ENCODE measurements at regions not wholly inside any gene's neighbourhood (a gene's known extent, or its start where the extent isn't known, plus 50 kb on each side); places are given as distances from the start of the nearest gene placed in this dataset.

- TF ChIP-seq CTCF (IDR thresholded peaks at IDR 0.05) = no peak
- no peak for TF ChIP-seq EP300 (IDR thresholded peaks at IDR 0.05)
- TF ChIP-seq POLR2A (IDR thresholded peaks at IDR 0.05) = no peak
Observed at GRCh38 chrX:15150586-15150985, 119.3 kb downstream of the ASB9 start.
